ENCODE measurements at regions not wholly inside any gene's neighbourhood (a gene's known extent, or its start where the extent isn't known, plus 50 kb on each side); places are given as distances from the start of the nearest gene placed in this dataset.
"Not testable (repeated sequence)": the region's sequence is repeated elsewhere in the genome, so short reads cannot be mapped to it uniquely, and the experiment has no call there.

DNA sequence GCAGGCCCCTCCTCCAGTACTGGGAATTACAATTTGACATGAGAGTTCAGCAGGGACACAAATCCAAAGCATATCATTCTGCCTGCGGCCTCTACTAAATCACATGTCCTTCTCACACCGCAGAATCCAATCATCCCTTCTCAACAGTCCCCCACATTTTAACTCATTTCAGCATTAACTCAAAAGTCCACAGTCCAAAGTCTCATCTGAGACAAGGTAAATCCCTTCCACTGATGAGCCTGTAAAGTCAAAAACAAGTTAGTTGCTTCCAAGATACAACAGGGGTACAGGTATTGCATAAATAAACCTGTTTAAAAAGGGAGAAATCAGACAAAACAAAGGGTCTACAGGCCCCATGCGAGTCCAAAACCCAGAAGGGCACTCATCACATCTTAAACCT, 64.0 kb downstream of the EBNA1BP2 start:
- DNase-seq (ENCODE audit: low read depth in 2 of 2): no peak

DNA sequence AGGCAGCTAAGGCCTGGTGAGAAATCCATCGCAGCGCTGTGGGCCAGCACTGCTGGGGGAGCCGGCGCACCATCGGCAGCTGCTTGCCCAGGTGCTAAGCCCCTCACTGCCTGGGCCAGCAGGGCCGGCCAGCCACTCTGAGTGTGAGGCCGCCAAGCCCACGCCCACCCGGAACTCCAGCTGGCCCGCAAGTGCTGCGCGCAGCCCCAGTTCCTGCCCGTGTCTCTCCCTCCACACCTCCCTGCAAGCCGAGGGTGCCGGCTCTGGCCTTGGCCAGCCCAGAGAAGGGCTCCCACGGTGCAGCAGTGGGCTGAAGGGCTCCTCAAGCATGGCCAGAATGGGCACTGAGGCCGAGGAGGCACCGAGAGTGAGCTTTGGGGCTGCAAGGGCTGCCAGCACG, 64.4 kb downstream of the EBNA1BP2 start:
- no peak for DNase-seq (ENCODE audit: low read depth in 2 of 2)

DNA sequence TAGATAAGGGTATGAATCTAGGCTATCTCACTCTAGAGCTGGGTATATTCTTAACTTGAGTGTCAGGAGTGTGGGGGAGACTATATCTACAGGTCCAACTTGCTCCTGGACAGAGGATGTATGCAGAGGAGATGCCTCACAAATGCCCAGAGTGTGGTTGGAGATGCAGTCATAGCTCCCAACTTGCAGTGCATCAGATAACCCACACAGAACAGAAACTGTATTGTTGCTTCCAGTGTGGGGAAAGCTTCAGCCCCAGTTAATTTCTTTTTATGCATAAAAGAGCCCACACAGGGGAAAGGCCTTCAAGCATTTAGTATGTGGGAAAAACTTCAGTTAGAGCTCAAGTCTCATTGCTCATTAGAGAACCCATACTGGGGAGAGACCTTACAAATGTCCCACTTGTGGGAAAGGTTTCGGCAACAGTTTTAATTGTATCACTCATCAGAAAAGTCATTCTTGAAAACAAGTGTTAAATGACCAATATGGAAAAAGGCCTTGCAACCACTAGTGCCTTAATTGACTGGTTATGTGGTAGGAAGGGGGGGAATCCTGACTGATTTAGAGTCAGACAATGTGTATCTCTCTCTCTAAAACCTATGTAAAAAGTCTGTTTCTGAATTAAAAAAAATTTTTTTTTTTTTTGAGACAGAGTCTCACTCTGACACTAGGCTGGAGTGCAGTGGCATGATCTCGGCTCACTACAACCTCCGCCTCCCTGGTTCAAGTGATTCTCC, 67.9 kb downstream of the EBNA1BP2 start:
- no peak for DNase-seq (ENCODE audit: low read depth in 2 of 2)

DNA sequence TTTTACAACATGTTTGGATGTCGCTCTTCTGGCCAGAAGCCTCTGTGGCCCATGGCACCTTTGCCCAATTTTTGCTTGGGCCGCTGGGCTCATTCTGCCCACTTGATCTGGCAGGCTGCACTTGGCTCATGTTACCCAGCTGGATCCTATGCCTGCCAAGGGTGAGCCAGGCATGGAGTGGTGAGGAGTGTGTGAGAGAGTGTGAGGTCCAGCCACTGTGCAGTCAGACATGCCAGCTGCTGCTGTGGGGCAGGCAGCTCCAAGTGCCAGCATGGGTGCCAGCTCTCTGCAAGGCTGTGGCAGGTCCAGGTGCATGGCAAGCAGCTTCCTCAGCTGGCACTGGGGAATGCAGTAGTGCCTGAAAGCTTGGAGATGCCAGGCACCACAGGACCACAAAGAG, 71.0 kb downstream of the EBNA1BP2 start:
- no peak for DNase-seq (ENCODE audit: low read depth in 2 of 2)

DNA sequence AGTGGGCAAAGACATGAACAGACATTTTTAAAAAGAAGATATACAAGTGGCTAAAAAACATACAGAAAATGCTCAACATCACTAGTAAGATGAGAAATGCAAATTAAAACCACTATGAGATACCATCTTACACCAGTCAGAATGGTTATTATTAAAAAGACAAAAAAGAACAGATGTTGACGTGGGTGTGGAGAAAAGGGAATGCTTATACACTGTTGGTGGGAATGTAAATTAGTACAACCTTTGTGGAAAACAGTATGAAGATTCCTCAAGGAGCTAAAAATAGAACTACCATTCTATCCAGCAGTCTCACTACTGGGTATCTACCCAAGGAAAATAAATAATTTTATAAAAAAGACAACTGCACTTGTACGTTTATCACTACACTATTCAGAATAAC, 73.9 kb downstream of the EBNA1BP2 start:
- no peak for DNase-seq (ENCODE audit: low read depth in 2 of 2)

DNA sequence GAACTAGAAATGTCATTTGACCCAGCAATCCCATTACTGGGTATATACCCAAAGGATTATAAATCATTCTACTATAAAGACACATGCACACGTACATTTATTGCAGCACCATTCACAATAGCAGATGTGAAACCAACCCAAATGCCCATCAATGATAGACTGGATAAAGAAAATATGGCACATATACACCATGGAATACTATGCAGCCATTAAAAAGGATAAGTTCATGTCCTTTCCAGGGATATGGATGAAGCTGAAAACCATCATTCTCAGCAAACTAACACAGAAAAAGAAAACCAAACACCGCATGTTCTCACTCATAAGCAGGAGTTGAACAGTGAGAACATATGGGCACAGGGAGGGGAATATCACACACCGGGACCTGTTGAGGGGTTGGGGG, 75.6 kb downstream of the EBNA1BP2 start:
- not testable (repeated sequence) for DNase-seq (ENCODE audit: low read depth in 2 of 2)

DNA sequence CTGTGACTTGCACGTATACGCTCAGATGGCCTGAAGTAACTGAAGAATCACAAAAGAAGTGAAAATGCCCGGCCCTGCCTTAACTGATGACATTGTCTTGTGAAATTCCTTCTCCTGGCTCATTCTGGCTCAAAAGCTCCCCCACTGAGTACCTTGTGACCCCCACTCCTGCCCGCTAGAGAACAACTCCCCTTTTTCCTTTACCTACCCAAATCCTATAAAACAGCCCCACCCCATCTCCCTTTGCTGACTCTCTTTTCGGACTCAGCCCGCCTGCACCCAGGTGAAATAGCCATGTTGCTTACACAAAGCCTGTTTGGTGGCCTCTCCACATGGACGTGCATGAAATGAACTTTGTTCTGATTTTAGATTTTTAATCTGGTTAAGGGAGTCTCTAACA, 81.3 kb downstream of the EBNA1BP2 start:
- not testable (repeated sequence) for DNase-seq (ENCODE audit: low read depth in 2 of 2)

DNA sequence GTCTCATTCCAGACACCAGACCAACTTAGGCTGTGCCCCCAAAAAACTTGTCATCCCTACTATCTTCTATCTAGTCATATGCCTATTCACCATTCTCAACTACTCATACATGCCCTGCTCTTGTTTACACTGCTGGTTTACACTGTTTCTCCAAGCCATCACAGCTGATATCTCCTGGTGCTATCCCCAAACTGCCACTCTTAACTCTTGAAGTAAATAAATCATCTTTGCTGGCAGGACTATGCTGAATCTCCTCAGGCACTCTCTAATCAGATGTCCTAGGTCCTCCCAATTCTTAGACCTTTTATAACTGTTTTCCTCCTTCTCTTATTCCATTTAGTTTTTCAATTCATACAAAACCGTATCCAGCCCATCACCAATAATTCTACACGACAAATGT, 81.9 kb downstream of the EBNA1BP2 start:
- DNase-seq (ENCODE audit: low read depth in 2 of 2): not testable (repeated sequence)

DNA sequence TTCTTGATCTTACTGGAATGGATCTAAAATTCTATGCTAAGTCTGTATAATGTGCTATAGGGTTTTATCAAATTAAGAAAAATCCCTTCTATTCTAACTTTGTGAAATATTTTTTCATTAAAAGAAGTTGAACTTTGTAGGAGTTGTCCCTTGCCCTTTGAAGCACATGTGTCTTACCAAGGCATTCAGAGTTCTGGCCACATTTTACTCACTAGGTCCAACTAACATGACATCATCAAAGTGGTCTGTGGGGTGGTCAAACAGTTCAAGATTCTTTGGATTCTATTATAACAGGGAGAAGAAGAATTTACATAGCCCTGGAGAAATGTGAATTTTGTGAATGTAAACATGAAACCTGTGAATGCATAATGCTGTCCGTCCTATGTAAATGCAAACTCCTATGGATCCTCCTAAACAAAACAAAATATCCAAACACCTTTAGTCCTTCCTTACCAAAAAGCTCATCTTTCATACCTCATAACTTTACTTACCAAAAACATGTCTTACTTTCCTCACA, 88.7 kb downstream of the EBNA1BP2 start:
- no peak for DNase-seq (ENCODE audit: low read depth in 2 of 2)

DNA sequence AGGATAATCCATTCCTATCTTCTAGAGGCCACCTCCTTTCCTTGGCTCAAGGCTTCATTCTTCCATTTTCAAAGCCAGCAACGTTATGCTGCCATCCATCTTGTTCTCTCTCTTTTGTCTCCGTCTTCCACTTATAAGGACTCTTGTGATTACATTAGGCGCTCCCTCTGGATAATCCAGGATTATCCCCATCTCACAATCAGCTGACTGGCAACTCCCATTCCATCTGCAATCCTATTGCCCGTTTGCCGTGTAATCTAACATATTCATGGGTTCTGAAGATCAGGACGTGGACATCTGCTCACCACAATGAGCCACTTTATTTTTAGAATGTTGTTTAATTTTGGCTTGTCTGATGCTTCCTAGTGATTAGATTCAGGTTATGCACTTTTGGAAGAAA, 89.3 kb downstream of the EBNA1BP2 start:
- no peak for DNase-seq (ENCODE audit: low read depth in 2 of 2)

DNA sequence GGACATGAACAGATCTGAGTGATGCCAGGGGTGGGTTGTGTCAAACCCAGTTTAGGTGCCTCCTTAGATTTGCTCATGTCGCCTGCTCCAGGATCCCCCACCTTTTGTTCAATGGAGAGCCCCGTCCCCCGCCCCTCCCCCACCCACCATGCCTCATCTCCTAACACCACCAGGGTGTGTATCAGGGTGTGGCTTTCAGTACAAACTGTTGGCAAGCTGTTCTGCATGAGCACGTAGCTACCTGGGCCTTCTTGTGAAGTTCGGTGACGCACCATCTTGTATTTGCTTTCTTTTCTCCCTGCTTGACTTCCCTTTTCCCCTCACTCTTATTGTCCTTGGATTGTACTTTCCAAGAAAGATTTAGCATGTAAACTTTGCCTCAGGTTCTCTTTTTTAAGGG, 94.8 kb downstream of the EBNA1BP2 start:
- DNase-seq (ENCODE audit: low read depth in 2 of 2): no peak

DNA sequence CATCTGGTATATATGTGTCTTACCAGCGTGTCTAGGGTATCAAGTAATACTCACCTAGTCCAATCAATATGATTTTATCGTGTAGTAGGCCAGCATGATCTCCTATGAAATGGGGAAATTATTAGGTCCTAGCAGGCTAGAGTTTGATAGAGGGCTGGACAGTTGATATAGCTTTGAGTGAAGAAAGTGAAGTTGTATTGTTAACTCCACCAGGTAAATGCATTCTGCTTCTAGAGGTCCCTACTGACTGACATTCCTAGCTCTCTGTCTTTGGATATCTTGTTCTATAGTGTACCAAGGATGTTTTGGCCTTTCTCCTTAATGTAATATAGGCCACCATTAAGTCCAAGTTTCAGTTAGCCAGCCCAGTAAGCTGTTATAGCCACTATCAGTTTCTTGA, 97.4 kb downstream of the EBNA1BP2 start:
- DNase-seq (ENCODE audit: low read depth in 2 of 2): no peak

DNA sequence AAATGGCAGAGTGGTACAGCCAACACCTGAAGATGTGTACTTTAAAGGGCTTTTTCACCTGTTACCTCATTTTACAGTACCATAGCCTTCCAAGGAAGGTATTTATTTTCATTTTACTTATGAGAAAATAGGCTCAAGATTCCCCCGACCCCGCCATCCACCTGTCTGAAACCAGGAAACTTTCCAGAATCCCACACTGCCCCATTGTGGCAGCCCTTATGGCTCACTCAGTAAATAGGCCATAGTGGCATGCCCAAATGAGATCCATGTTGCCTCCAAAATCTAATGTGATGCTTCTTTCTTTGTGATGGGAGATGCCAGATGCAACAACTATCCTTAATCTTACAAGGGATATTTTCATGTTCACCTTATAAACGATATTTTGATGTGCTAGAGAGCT, 97.8 kb downstream of the EBNA1BP2 start:
- no peak for DNase-seq (ENCODE audit: low read depth in 2 of 2)

DNA sequence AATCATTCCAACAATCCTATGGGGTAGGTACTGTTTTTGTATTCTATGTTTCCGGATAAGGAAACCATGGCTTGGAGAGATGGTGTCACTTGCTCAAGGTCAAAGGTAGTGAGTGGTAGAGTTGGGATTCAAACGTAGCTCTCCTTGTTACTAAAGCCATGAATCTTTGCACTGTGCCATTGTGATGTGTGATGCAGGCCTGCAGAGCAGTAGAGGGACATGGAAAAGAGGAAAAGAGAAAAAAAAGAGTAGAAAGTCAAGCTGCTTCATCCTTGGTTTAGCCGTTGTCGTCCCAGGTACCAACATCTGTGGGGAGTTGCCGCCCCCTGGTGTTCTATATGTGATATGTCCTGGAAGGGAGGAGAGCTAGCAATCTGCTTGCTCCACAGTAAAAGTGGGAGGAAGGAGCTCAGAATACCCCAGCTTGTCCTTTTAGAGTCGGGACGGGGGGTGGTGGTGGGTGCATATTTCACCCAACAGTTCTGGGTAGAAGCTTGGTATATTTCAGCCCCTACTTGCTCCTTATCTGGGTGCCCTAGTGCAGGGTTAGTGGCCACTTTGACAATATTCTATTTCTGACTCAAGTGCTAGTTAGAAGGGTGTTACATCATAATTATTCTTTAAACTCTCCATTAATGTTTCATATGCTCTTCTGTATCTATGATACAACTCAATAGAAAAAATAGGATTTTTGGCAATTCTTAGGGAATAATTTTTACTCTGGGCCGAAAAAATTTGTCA, 98.4 kb downstream of the EBNA1BP2 start:
- peak; percentile 48 to 54 for DNase-seq (ENCODE audit: low read depth in 2 of 2)

DNA sequence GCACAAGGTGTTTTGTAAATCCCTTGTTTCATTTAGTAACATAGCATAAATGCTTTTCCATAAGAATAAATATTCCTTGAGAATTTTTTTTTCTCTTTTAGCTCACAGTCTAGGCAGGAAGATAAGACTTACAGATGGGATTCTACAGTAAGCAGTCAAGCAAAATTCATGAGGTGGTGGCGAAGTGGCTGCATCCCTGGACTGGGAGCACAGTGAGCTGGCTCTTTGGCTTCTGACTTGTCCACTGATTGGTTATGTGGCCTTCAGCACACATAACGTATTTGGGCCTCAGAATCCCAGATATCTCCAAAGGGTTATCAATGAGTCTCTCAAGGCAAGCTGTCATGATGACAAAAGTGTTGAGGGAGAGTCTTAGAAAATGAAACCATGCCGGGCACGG, 99.8 kb downstream of the EBNA1BP2 start:
- DNase-seq (ENCODE audit: low read depth in 2 of 2): no peak

DNA sequence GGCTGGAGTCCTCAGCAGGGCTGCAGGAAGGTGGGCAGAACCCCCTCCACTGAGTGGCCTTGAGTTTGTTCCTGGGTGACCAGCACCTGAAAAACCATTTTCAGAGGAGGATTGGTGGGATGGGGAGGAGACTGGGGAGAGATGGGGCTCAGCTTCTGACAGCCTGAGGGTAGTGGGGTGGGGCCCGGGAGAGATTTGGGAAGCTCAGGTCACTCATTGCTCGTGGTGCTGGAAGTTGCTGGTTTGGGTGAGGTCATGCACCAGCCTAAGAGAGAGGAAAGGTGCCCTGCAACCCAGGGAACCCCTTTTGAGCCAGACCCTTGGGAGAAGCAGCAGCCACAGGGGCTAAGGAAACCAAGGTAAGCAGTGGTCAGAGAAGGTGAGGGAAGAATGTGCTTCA, 100.8 kb downstream of the EBNA1BP2 start:
- DNase-seq (ENCODE audit: low read depth in 2 of 2): no peak

DNA sequence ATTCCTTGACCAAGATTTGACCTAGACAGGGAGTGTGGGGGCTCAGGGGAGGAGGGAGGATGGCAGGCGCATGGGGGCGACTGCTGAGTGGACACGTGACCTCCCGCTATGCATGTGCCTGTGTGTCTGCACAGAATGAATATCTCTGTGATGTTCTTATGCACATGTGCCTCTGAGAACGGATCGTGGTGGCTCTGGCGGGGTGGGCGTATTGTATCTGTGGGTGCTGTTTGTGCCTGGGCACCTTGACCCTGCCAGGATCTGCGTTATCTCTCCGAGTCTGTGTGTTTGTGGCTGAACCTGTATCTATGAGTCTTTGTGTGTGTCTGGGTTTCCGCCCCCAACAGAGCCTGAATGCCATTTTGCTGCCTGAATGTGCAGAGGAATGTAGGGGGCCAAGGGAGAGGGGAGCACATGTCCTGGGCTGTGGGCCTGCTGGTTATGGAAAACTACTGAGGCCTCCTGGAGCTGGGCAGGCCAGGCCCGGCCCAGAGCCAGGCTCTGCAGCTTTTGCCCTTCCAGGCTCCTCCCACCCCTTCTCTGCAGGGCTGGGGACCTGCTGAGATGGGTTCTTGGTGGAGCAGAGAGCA, 102.5 kb downstream of the EBNA1BP2 start:
- no peak for DNase-seq (ENCODE audit: low read depth in 2 of 2)

DNA sequence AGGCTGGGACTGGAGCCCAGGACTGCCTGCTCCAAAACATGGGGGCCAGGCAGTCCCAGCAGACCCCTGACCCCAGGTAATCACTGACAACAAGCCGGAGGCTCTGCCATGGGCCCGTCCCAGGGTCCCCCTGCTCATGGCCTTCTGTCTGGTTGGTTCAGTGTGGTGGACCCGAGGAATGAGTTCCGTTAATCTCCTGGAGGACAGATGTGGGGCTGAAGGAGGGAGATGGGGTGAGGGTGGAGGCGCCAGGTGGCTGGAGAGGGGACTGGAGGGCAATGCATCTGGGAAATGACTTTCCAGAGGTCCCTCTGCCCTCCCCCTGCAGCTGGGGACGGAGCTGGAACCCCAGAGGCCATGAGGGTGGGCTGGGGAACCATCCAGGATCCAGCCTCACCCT, 103.2 kb downstream of the EBNA1BP2 start:
- no peak for DNase-seq (ENCODE audit: low read depth in 2 of 2)

DNA sequence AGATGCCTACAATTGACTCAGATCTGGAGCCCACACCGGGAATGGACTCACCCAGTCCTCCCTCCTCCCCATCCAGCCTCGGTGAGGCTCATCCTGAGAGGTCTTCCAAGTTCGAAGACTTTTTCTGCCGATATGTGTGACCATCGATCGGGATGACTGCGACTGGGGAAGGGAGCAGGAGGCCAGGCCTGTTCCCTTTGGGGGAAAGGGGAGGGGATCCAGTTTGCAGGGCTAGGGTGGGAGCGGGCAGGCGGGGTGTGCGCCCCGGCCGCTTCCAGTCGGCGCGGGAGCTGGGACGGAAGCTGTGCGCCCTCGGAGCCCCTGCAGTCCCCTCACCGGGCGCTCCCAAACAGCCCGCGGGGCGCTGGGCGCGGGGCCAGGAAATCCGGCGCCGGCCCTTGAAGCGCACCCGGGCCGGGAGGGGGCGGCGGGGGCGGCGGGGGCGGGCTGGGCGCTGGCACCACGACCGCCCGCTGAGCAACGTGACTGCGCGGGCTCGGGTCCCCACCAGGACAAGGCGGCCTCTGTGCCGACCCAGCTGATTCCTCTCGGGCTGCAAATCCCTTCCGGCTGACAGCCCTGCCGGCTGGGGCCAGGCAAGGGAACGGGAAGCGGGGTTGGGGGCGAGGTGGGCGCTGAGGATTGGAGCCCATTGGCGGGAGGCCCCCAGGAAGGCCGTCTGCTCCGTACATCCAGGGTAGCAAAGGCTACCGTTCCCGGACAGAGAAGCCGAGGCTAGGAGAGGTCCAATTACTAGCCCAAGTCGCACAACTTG, 103.9 kb downstream of the EBNA1BP2 start:
- no peak for DNase-seq (ENCODE audit: low read depth in 2 of 2)

DNA sequence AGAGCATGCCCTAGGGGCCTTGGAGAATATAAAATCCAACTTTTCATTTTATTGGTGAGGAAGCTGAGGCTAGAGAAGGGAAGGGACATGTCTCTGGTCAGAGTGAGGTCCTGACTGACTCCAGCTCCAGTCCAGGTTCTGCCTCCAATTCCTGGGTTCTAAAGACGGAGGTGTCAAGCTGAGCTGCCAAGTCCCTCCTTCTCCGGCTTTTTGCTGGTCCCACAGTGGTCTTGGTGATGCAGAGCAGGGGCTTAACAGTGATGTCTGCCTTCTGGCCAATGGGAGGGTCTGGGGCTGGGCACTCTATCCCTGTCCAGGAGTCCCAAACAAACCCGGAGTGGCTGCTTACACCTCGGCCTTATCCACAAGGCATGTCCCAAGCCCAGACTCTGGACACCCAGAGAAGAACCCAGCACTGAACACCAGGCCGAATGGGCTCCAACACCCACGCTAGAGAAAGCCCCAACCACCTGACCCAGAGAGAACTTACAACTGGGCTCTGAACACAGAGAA, 104.8 kb downstream of the EBNA1BP2 start:
- no peak for DNase-seq (ENCODE audit: low read depth in 2 of 2)

DNA sequence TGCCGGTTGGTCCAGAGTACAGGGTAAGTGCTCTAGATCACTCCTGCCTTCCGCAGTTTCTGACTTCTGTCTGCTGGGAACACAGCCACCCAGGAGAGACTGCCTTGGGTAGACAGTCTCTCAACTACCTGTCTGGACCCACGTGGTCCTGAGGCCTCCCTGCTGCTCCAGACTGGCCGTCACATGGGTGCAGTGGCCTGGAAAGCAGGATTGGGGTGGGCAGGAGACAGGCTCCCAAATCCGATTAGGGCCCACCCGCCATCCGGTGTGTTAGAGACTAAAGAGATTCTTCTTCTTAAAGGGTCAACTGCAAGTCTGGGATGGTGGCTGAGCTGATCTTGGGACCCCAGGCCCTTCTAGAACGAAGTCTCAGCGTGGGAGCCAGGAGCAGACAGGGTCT, 105.5 kb downstream of the EBNA1BP2 start:
- no peak for DNase-seq (ENCODE audit: low read depth in 2 of 2)
